H9 (cell line): ENCODE measurements at regions not wholly inside any gene's neighbourhood (a gene's known extent, or its start where the extent isn't known, plus 50 kb on each side); places are given as distances from the start of the nearest gene placed in this dataset.

Source experiments
- DNase-seq: peaks from one replicate; pipeline ENCODE4 v3.0.0-alpha.2; 2017
- H2AFZ ChIP-seq: one replicate; pipeline ENCODE4 v1.6.1; 2013; ENCODE audit warnings: mild to moderate bottlenecking, low read length, control low read depth, moderate library complexity
- H2AK5ac ChIP-seq: 2 replicates; pipeline ENCODE4 v1.6.1; 2013; ENCODE audit warnings: low read length, control low read depth, mixed read lengths; ENCODE audit not compliant: insufficient read length
- H2BK120ac ChIP-seq: one replicate; pipeline ENCODE4 v1.6.1; 2013; ENCODE audit warnings: low read depth, mild to moderate bottlenecking, low read length, control low read depth, inconsistent platforms; ENCODE audit not compliant: poor library complexity, severe bottlenecking
- H2BK12ac ChIP-seq: 2 replicates; pipeline ENCODE4 v1.6.1; 2013; ENCODE audit warnings: low read length, control low read depth, mixed read lengths, low read depth; ENCODE audit not compliant: insufficient read length
- H2BK15ac ChIP-seq: 2 replicates; pipeline ENCODE4 v1.6.1; 2013; ENCODE audit warnings: low read depth, low read length, control low read depth
- H2BK20ac ChIP-seq: one replicate; pipeline ENCODE4 v1.6.1; 2013; ENCODE audit warnings: low read depth, mild to moderate bottlenecking, low read length, control low read depth, inconsistent platforms; ENCODE audit not compliant: poor library complexity, severe bottlenecking
- H2BK5ac ChIP-seq: 2 replicates; pipeline ENCODE4 v1.6.1; 2013; ENCODE audit warnings: low read length, control low read depth, mixed read lengths; ENCODE audit not compliant: insufficient read length
- H3K14ac ChIP-seq: 2 replicates; pipeline ENCODE4 v1.6.1; 2013; ENCODE audit warnings: low read length, control low read depth; ENCODE audit not compliant: insufficient read depth
- H3K18ac ChIP-seq: 2 replicates; pipeline ENCODE4 v1.6.1; 2013; ENCODE audit warnings: low read depth, mild to moderate bottlenecking, mixed read lengths, low read length, control low read depth; ENCODE audit not compliant: insufficient read length
- H3K23ac ChIP-seq: 2 replicates; pipeline ENCODE4 v1.6.1; 2013; ENCODE audit warnings: low read length, control low read depth, mixed read lengths, low read depth; ENCODE audit not compliant: insufficient read length
- H3K23me2 ChIP-seq: 2 replicates; pipeline ENCODE4 v1.6.1; 2013; ENCODE audit warnings: low read depth, mild to moderate bottlenecking, mixed read lengths, low read length, control low read depth; ENCODE audit not compliant: insufficient read length, poor library complexity, severe bottlenecking
- H3K27ac ChIP-seq: 2 replicates; pipeline ENCODE4 v1.5.1; 2013; ENCODE audit warnings: low read length, control low read depth, mixed read lengths, low read depth; ENCODE audit not compliant: insufficient read length
- H3K27me3 ChIP-seq: 2 replicates; pipeline ENCODE4 v1.6.1; 2013; ENCODE audit warnings: low read length, control low read depth, inconsistent platforms; ENCODE audit not compliant: insufficient read depth
- H3K4ac ChIP-seq: 2 replicates; pipeline ENCODE4 v1.6.1; 2013; ENCODE audit warnings: low read depth, mild to moderate bottlenecking, control low read depth, inconsistent platforms, low read length, moderate library complexity
- H3K4me1 ChIP-seq: 2 replicates; pipeline ENCODE4 v1.6.1; 2013; ENCODE audit warnings: low read length, control low read depth, inconsistent platforms; ENCODE audit not compliant: insufficient read depth
- H3K4me2 ChIP-seq: 2 replicates; pipeline ENCODE4 v1.6.1; 2013; ENCODE audit warnings: low read length, control low read depth, mixed read lengths; ENCODE audit not compliant: insufficient read length, insufficient read depth
- H3K56ac ChIP-seq: 2 replicates; pipeline ENCODE4 v1.6.1; 2013; ENCODE audit warnings: low read depth, mild to moderate bottlenecking, mixed read lengths, low read length, control low read depth; ENCODE audit not compliant: insufficient read length
- H3K79me1 ChIP-seq: 2 replicates; pipeline ENCODE4 v1.6.1; 2013; ENCODE audit warnings: low read depth, mild to moderate bottlenecking, moderate library complexity, low read length, control low read depth, inconsistent platforms; ENCODE audit not compliant: insufficient read depth, poor library complexity, severe bottlenecking
- H3K79me2 ChIP-seq: 2 replicates; pipeline ENCODE4 v1.6.1; 2013; ENCODE audit warnings: low read length, control low read depth, inconsistent platforms; ENCODE audit not compliant: insufficient read depth
- H3K9ac ChIP-seq: 2 replicates; pipeline ENCODE4 v1.6.1; 2013; ENCODE audit warnings: low read length, control low read depth, mixed read lengths; ENCODE audit not compliant: insufficient read length; ENCODE audit errors: extremely low read depth
- H3K9me3 ChIP-seq: one replicate; pipeline ENCODE4 v1.6.1; 2013; ENCODE audit warnings: low read depth, low read length, inconsistent platforms; ENCODE audit not compliant: control insufficient read depth
- H3T11ph ChIP-seq: one replicate; pipeline ENCODE4 v1.6.1; 2013; ENCODE audit warnings: mild to moderate bottlenecking, low read length, control low read depth, inconsistent platforms
- H4K20me1 ChIP-seq: one replicate; pipeline ENCODE4 v1.6.1; 2013; ENCODE audit not compliant: control insufficient read depth, insufficient read length, insufficient read depth
- H4K5ac ChIP-seq: 2 replicates; pipeline ENCODE4 v1.6.1; 2013; ENCODE audit warnings: low read depth, mild to moderate bottlenecking, mixed read lengths, low read length, control low read depth; ENCODE audit not compliant: insufficient read length
- H4K8ac ChIP-seq: replicated peaks from 2 replicates; pipeline ENCODE4 v1.6.1; 2013; ENCODE audit warnings: low read length, control low read depth, mixed read lengths, low read depth; ENCODE audit not compliant: insufficient read length
- H4K91ac ChIP-seq: 2 replicates; pipeline ENCODE4 v1.6.1; 2013; ENCODE audit warnings: low read depth, mild to moderate bottlenecking, moderate library complexity, mixed read lengths, low read length, control low read depth; ENCODE audit not compliant: insufficient read length
- H3K27ac Mint-ChIP-seq, 3 experiments: 2 replicates in 2 of 3; 3 replicates in 1 of 3; pipeline ENCODE4 v1.8.0; 2020 to 2021; ENCODE audit warnings: mixed read lengths in 3 of 3, mild to moderate bottlenecking in 1 of 3, moderate library complexity in 1 of 3
- H3K27me3 Mint-ChIP-seq: 2 replicates; pipeline ENCODE4 v1.8.0; 2021; ENCODE audit warnings: low read depth, mild to moderate bottlenecking, moderate library complexity, mixed read lengths
- H3K36me3 Mint-ChIP-seq, 3 experiments: 2 replicates in 2 of 3; 3 replicates in 1 of 3; pipeline ENCODE4 v1.8.0; 2020 to 2021; ENCODE audit warnings: low read depth in 3 of 3, mixed read lengths in 3 of 3; ENCODE audit not compliant: insufficient read depth in 1 of 3
- H3K4me1 Mint-ChIP-seq, 2 experiments: 2 replicates each; pipeline ENCODE4 v1.8.0; 2020; ENCODE audit warnings: mixed read lengths in 2 of 2
- H3K4me3 Mint-ChIP-seq, 2 experiments: 2 replicates in 1 of 2; 3 replicates in 1 of 2; pipeline ENCODE4 v1.8.0; 2020 to 2021; ENCODE audit warnings: mild to moderate bottlenecking in 2 of 2, mixed read lengths in 2 of 2, moderate library complexity in 1 of 2
- H3K9me3 Mint-ChIP-seq, 2 experiments: 2 replicates in 1 of 2; 3 replicates in 1 of 2; pipeline ENCODE4 v1.8.0; 2020; ENCODE audit warnings: mild to moderate bottlenecking in 2 of 2, mixed read lengths in 2 of 2, moderate library complexity in 1 of 2
- WGBS: extraction: QIAGEN DNeasy Blood & Tissue Kit; methylation state at CpG from one replicate; pipeline ENCODE4 v1.1.7; 2013; ENCODE audit warnings: missing lambda C conversion rate, low lambda C conversion rate, mixed read lengths; ENCODE audit not compliant: insufficient read length; ENCODE audit errors: extremely low coverage; 5-methylcytosine and 5-hydroxymethylcytosine counted together
- TF ChIP-seq, protein P1 (sequence below): fragments of 200-600 bp; sonication (generic); conservative IDR thresholded peaks from 3 replicates; pipeline ENCODE4 v1.8.0; 2021; ENCODE audit warnings: antibody characterized with exemption, mild to moderate bottlenecking

- no peak for DNase-seq
- H4K91ac ChIP-seq: no peak overlapping the region
- 0 out of 2 replicates have a peak, but pooled peaks cover 3% of the 10 kb centered on the region for H3K27me3 Mint-ChIP-seq
- no peak overlapping the region for H3K9ac ChIP-seq
- no peak overlapping the region for H3K27ac Mint-ChIP-seq
- no peak overlapping the region for H3K4me3 Mint-ChIP-seq
- H2BK5ac ChIP-seq: no peak overlapping the region
- no peak overlapping the region for H2BK20ac ChIP-seq
- H3K27me3 ChIP-seq: no peaks in the 10 kb centered on the region
- no peak overlapping the region for H3K14ac ChIP-seq
- no peak overlapping the region for H3K4ac ChIP-seq
- H2BK12ac ChIP-seq: no peak overlapping the region
- WGBS: no CpG with 5 or more reads among the region's 3 CpGs
- no peaks in the 10 kb centered on the region for H3K79me2 ChIP-seq
- H2BK15ac ChIP-seq: no peak overlapping the region
- TF ChIP-seq, protein P1, sequence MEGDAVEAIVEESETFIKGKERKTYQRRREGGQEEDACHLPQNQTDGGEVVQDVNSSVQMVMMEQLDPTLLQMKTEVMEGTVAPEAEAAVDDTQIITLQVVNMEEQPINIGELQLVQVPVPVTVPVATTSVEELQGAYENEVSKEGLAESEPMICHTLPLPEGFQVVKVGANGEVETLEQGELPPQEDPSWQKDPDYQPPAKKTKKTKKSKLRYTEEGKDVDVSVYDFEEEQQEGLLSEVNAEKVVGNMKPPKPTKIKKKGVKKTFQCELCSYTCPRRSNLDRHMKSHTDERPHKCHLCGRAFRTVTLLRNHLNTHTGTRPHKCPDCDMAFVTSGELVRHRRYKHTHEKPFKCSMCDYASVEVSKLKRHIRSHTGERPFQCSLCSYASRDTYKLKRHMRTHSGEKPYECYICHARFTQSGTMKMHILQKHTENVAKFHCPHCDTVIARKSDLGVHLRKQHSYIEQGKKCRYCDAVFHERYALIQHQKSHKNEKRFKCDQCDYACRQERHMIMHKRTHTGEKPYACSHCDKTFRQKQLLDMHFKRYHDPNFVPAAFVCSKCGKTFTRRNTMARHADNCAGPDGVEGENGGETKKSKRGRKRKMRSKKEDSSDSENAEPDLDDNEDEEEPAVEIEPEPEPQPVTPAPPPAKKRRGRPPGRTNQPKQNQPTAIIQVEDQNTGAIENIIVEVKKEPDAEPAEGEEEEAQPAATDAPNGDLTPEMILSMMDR: no peak
- no peak overlapping the region for H2AFZ ChIP-seq
- H3K56ac ChIP-seq: no peak overlapping the region
- H3K4me1 Mint-ChIP-seq: no peaks in the 10 kb centered on the region
- peaks cover 36% of the 10 kb centered on the region for H3K9me3 ChIP-seq
- no peak overlapping the region for H3K18ac ChIP-seq
- peaks cover 64 to 69% of the 10 kb centered on the region in 2 experiments for H3K9me3 Mint-ChIP-seq
- H2BK120ac ChIP-seq: no peak overlapping the region
- no peak overlapping the region for H3T11ph ChIP-seq
- no peaks in the 10 kb centered on the region for H3K4me1 ChIP-seq
- no peaks in the 10 kb centered on the region for H3K79me1 ChIP-seq
- H3K36me3 Mint-ChIP-seq: peaks cover 0 to 2% (median 1%) of the 10 kb centered on the region in 3 experiments; a peak in 2 of 7 replicates
- H4K5ac ChIP-seq: no peak overlapping the region
- H4K20me1 ChIP-seq: no peaks in the 10 kb centered on the region
- H2AK5ac ChIP-seq: no peak overlapping the region
- no peak overlapping the region for H3K23ac ChIP-seq
- H3K23me2 ChIP-seq: no peaks in the 10 kb centered on the region
- H3K4me2 ChIP-seq: no peak overlapping the region
- H3K27ac ChIP-seq: no peak overlapping the region
- no peak overlapping the region for H4K8ac ChIP-seq
Observed at GRCh38 chrX:20461576-20461975, 194.9 kb upstream of the RPS6KA3 start.
